Activated CD4-positive, alpha-beta T cell treated with anti-CD3 and anti-CD28 coated beads, Interleukin-2, Interleukin-6, amounts not matched to agents 100 ng/mL and 50 ng/mL, durations not matched to agents 16 hours and 8 hours (primary cell): ENCODE measurements at regions not wholly inside any gene's neighbourhood (a gene's known extent, or its start where the extent isn't known, plus 50 kb on each side); places are given as distances from the start of the nearest gene placed in this dataset.

Source experiments
- DNase-seq: peaks from one replicate; pipeline ENCODE4 v3.0.0-alpha.2; 2020

GRCh38 chrX:10288373-10288975 is 131.7 kb downstream of the CLCN4 start:
- DNase-seq: no peak

DNA sequence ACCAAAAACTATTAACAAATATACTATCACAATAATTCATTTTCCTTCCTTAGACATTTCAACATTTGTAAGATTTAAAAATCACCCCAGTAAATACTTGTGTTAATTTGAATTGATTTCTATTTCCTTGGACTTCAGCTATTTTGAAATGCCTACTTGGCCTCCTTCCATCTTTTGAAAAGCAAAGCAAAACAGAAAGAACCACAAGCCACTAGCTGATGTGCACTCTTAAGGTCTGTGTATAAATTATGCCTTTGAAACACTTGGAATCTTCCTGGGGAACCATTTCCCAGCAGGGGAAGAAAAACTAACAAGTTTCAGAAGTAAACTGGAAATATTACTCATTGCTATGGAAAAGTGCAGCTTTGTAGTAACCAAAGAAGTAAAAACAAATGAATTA is 139.8 kb downstream of the CLCN4 start:
- DNase-seq: no peak

DNA sequence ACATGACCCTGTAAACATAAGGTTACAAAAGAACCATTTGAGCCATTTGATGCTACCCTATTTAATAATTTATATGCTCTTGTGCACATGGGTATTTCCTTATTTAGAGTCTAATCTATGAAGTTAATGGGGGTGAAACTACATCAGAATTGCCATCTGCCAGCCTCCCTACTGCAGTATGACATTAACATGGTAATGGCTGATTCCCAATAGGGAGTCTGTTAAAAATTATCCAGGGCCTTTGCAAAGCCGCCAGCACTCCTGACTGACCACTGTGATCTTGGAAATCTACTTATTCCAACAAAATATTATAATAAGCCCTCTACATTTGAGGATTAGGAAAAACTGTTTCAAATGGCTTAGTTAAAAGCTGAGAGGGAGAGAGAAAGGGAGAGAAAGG is 153.7 kb downstream of the CLCN4 start:
- DNase-seq: no peak

DNA sequence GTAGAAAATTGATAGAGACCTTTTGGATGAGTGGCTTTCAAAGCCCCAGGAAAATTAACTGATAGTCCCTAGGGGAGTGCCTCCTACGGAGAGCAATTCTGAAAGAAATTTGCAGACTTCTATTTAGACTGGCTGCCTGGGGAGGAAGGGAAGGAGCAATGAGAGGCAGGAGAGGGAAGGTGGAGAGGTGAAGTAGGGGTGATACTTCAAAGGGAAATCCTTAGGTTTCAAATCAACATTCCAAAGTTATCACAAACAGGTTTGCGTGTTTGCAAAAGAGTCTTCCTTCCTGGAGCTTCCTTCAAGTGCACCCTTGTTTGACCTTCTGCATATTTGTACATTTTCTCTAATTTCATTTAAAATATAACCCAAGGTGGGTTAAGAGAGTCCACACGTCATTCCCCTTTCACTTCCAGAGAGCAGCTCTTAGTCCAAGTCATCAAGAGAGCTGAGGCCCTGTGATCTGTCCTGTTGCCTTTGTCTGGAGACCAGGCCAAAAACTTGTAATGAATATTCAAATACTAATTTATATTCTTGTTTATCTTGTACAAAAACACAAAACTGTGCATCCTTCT is 157.8 kb downstream of the CLCN4 start:
- DNase-seq: no peak

GRCh38 chrX:10325611-10326010 is 168.8 kb downstream of the CLCN4 start:
- no peak for DNase-seq

GRCh38 chrX:10326578-10326977 is 169.8 kb downstream of the CLCN4 start:
- DNase-seq: no peak

DNA sequence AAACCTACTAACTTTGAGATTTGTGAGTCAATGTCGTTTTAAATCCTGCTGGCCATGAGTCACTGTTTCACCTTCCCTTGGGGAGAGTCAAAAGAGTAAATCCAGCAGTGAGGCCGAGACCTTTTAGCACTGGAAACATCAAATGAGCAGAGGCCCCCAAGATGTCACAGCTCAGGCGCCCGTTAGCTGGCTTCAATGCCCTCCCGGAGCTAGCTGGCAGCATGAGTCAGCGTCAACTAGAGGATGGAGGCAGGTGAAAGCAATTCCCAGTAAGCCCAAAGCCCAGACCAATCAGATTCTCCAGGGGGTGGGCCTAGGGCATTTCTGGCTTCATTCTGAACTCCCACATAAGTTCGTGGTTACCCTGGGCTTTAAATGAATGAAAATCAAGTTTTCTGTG is 170.9 kb downstream of the CLCN4 start:
- no peak for DNase-seq

DNA sequence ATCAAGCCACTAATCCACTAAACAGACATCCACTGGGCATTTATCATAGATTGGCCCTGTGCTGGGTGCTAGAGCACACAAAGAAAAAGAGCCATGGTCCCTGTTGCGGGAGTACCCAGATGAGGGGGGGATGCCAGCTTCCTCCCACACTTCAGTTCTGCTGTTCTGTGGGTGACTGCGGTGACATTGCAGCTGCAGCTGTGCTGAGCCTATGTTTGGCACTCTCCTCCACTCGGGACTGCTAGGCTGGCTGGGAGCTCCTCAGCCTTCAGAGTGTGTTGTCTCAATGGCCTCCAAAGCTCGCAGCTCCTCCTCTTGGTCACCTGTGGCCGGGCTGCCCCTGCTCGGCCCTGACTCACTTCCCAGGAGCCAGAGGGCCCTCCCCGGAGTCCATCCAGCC is 173.2 kb downstream of the CLCN4 start:
- DNase-seq: no peak

DNA sequence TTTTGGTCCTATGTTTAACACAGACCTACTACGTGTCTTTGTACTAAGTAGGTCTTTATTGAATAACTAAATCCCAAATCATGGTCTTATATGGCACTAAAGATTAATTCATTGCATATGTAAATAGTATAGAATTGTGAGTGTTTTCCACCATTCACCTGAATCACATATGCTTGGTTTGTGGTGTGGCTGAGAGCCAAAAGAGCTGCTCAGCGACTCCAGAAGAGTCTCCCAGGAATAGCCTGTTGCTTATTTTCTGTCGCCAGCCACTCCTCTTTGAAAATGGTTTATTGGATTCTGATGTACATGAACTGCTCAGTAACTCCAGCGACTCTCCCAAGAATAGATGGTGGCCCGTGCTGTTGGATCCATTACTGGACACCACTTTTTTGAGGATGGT is 184.5 kb downstream of the CLCN4 start:
- no peak for DNase-seq

DNA sequence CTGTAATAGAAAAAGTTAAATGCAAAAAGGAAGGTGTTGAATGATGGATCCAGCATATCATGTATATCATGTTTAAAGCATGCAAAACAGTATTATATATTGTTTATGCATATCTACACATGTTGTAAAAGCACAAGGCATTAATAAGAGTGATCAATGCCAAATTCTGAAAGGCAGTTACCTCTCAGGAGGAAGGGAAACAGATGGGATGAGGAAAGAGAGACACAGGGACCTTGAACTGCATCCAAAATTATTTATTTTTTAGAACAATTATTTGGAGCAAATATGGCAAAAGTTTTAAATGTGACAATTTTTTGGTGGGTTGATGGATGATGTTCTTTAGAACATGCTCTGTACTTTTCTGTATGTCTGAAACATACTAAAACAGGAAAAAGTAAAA is 193.4 kb downstream of the CLCN4 start:
- no peak for DNase-seq

DNA sequence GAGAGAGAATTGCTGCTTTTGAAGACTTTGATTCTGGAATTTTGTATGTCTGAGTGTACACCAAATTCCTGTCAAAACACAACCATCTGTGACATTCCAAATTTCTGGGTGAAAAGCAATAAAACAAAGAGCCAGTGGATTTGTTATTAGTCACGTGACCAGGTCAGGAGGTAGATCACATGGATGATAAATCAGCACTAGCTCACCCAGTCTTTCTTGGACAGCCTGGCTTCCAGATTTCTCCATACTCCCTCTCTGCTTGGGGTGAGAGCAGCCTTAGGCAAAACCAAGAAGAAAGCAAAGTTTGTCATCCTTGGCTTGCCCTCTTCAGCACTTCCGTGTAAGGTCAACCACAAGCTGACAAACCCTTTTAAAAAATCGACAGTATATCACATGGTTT is 194.2 kb downstream of the CLCN4 start:
- DNase-seq: no peak

DNA sequence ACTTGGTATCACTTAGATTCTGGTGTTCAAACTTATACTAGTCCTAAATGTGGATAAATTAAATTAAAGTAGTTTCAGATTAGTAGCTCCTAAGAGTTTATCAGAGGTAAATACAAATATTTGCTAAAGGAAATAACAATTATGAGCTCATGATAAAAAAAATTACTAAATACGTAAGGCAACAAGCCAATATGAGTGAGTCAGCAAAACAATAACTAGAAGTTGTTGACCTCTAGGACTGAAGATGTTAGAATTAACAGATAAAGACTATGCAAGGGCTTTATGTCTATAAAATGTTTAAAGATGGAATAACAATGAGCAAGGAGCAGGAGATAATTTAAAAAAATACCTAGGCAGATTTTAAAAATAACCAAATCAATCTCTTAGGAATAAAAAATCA is 195.8 kb downstream of the CLCN4 start:
- DNase-seq: no peak

GRCh38 chrX:10356979-10357378 is 200.2 kb downstream of the CLCN4 start:
- peak; percentile 42 for DNase-seq

GRCh38 chrX:10358958-10359357 is 202.2 kb downstream of the CLCN4 start:
- DNase-seq: no peak

DNA sequence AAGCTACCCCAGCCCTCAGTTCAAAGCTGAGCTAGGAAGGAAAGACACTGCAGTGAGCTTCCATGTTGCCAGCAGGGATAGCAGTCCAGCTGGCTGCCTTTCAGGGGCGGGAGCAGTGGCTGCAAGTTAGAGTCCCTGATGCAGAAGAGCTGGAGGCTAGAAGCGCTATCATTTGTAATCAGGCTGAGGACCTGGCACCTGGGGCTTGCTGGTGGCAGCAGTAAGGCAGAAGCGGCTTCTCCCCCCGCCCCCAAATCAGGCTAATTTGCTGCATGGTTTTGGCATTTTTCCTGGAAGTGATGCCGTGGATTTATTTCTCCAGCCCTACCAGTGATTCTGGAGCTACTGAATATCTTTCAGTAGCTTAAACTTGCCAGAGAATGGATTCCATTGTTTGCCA is 203.3 kb downstream of the CLCN4 start:
- no peak for DNase-seq

DNA sequence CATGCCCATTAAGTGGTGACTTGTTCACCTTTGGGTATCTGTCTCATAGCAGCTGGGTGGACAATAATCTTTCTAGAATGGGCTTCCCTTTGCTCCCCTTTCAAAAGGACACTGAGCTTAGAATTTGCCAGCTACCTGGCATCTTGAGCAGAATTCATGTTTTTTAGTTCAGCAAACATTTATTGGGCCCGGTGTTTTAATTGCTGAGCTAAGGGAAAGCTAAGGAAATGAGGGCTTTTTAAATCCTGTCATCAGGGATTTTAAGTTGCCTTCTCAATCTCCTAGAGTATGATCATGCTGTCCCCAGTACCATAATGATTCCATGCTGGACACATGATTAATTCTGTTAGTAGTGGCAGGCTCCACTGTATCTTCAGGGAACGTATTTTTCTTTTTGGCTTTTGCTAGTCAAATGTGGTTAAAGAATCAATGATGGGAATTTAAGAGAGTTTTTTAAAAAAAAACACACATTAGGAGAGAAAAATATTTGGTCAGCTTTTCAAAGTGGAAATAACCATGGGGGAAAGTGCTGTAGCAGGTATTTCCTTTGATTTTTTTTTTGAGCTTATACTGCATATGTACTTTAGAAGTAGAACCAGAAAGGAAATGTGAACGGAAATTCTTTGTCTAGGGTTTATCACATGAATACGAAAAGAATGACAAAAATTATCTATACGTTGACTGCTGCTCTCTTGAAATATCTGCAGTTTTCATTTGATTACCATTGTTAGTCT is 208.9 kb downstream of the CLCN4 start:
- no peak for DNase-seq

DNA sequence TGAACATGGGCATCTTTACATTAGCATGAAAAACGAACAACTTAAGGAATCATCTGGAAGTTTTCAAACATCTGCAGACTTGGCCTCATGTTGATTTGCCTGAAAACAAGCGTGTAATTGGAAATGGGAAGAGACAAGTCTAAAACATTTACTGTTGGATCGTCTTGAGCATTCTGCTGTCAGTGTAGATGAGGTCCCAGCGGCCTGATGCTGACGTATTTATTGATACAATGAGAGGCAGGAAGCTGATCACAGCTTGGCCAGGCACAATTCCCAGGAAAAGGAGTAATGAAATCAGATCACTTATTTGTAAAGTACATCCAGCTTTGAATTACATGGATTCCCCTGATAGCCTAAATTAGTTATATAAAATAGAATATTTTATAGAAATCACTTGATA is 210.6 kb downstream of the CLCN4 start:
- no peak for DNase-seq

DNA sequence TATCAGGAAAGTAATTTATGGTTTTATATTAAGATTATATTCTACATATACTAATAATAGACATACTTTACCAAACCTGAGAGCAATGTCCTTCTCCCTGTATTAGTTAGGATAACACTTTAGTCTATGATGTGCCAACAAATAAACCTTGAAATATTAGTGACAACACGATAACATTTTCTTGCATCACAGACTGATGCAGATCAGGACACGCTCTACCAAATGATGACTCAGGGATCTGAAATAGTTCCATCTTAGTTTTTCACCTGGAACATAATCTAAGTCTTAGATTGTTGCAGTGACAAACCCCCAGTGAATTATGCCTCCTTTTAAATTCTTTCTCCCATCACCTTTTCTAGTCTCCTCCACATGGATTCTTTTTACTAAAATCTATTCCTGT is 214.2 kb downstream of the CLCN4 start:
- DNase-seq: no peak

DNA sequence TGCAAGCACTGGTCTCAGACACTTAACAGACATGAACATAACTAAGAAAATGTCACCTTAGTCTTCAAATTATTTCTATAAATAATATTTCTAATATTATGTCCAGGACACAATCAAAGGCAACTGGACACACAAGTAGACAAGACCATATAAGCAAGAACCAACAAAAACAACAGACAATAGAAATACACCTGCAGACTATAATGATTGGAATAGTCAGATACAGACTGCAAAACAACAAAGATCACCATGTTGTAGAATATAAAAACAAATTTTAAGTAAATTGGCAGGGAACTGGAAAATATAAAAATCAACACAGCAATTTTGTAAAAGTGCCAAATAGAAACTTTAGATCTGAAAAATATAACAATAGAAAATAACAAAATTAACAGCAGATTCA is 220.7 kb downstream of the CLCN4 start:
- DNase-seq: no peak

GRCh38 chrX:10379878-10380277 is 223.1 kb downstream of the CLCN4 start:
- DNase-seq: no peak

GRCh38 chrX:10380300-10380699 is 223.5 kb downstream of the CLCN4 start:
- no peak for DNase-seq

DNA sequence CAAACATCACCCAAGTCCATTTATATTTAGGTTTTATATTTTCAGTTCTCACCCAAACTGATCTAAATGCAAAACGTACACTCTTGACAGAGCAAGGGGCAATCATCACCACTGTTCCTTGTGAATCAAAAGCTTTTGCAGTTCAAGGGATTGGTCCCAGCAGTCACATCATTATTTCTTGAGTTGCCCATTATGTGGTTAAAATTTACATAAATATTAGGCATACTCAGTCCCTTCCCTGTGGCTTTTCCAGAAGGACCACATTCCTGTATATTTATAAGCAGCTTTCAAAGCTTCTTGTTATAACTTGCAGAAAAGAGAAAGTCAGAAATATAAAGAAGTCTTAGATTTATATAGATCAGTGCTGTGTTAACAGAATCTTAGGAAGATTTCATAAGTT is 224.4 kb downstream of the CLCN4 start:
- no peak for DNase-seq

- DNase-seq: no peak
Observed at GRCh38 chrX:10387011-10387410, 230.2 kb downstream of the CLCN4 start.

- DNase-seq: no peak
Observed at GRCh38 chrX:10390187-10390586, 230.2 kb downstream of the MID1 start.

GRCh38 chrX:10393241-10393640 is 227.1 kb downstream of the MID1 start:
- DNase-seq: no peak
